PC-3 (cell line): ENCODE measurements at regions not wholly inside any gene's neighbourhood (a gene's known extent, or its start where the extent isn't known, plus 50 kb on each side); places are given as distances from the start of the nearest gene placed in this dataset.

ENCODE experiments used
- ATAC-seq: fragments of 200-7000 bp; cut with Tn5 transposase; 2 replicates; pipeline ENCODE4 v1.9.1; 2020; ENCODE audit warnings: mild to moderate bottlenecking, moderate library complexity
- BruUV-seq: library from RNA; stranded (reverse); fragments of 400-500 nt; replicated peaks from 2 replicates; lab custom pipeline; 2021; lab: Mats Ljungman, UMichigan
- CTCF ChIA-PET: fragments of 300-600 bp; sonication (Branson Sonifier 250); formaldehyde crosslinking; loops from one replicate; lab custom pipeline; 2022; ENCODE audit warnings: antibody characterized with exemption; lab: Charles Lee
- POLR2A ChIA-PET: fragments of 300-600 bp; sonication (Branson Sonifier 250); formaldehyde crosslinking; loops from one replicate; lab custom pipeline; 2022; ENCODE audit warnings: antibody characterized with exemption; ENCODE audit not compliant: unreplicated experiment; lab: Charles Lee
- DNase-seq: peaks from one replicate; pipeline ENCODE4 v3.0.0-alpha.2; 2015
- H2AFZ ChIP-seq: fragments of 300-600 bp; sonication (generic); 2 replicates; pipeline ENCODE4 v1.6.0; 2016; ENCODE audit warnings: antibody characterized with exemption, low read length
- H3F3A ChIP-seq: fragments of 300-600 bp; sonication (generic); one replicate; pipeline ENCODE4 v1.6.0; 2017; ENCODE audit warnings: antibody characterized with exemption, low read length, control low read depth, mild to moderate bottlenecking; ENCODE audit not compliant: unreplicated experiment
- H3K27ac ChIP-seq: fragments of 300-600 bp; sonication (generic); 2 replicates; pipeline ENCODE4 v1.5.1; 2016; ENCODE audit warnings: mild to moderate bottlenecking, low read length
- H3K27me3 ChIP-seq: fragments of 300-600 bp; sonication (generic); 2 replicates; pipeline ENCODE4 v1.6.1; 2016; ENCODE audit warnings: low read length, mixed read lengths
- H3K36me3 ChIP-seq: fragments of 300-600 bp; sonication (generic); 2 replicates; pipeline ENCODE4 v1.6.1; 2016; ENCODE audit warnings: low read depth, mixed run types, low read length, mixed read lengths
- H3K4me1 ChIP-seq: fragments of 300-600 bp; sonication (generic); 2 replicates; pipeline ENCODE4 v1.5.1; 2016; ENCODE audit warnings: low read length; ENCODE audit not compliant: insufficient read depth
- H3K4me2 ChIP-seq: fragments of 300-600 bp; sonication (generic); 2 replicates; pipeline ENCODE4 v1.6.0; 2016; ENCODE audit warnings: low read length
- H3K4me3 ChIP-seq: fragments of 300-600 bp; sonication (generic); 2 replicates; pipeline ENCODE4 v1.5.1; 2016; ENCODE audit warnings: mild to moderate bottlenecking, low read length, mixed read lengths
- H3K79me2 ChIP-seq: fragments of 300-600 bp; sonication (generic); 2 replicates; pipeline ENCODE4 v1.6.1; 2017; ENCODE audit warnings: low read length, mixed read lengths
- H3K9ac ChIP-seq: fragments of 300-600 bp; sonication (generic); 2 replicates; pipeline ENCODE4 v1.6.0; 2016; ENCODE audit warnings: mild to moderate bottlenecking, low read length
- H3K9me2 ChIP-seq: fragments of 300-600 bp; sonication (generic); replicated peaks from 2 replicates; pipeline ENCODE4 v1.6.1; 2016; ENCODE audit warnings: mixed run types, low read length, mixed read lengths
- H3K9me3 ChIP-seq: fragments of 300-600 bp; sonication (generic); 2 replicates; pipeline ENCODE4 v1.6.1; 2016; ENCODE audit warnings: low read length, mixed read lengths
- H4K20me1 ChIP-seq: fragments of 300-600 bp; sonication (generic); 2 replicates; pipeline ENCODE4 v1.6.1; 2016; ENCODE audit warnings: low read length, mixed read lengths
- EZH2 ChIP-seq: fragments of 300-600 bp; sonication (generic); IDR thresholded peaks from one replicate; pipeline ENCODE4 v1.6.1; 2017; ENCODE audit warnings: antibody characterized with exemption, mild to moderate bottlenecking, low read length; ENCODE audit not compliant: unreplicated experiment
- EZH2phosphoT487 ChIP-seq: fragments of 300-600 bp; sonication (generic); IDR thresholded peaks from 2 replicates; pipeline ENCODE4 v1.6.1; 2018; ENCODE audit warnings: mild to moderate bottlenecking, antibody characterized with exemption, low read length, borderline replicate concordance
- intact Hi-C: fragments of 100-400 bp; cut with micrococcal nuclease; formaldehyde crosslinking; loops from 2 replicates; pipeline ENCODE4 v1.9.0; 2023
- TF ChIP-seq, protein P1 (sequence below): fragments of 300-600 bp; sonication (generic); conservative IDR thresholded peaks from 2 replicates; pipeline ENCODE4 v1.5.1; 2017; ENCODE audit warnings: antibody characterized with exemption, low read depth, mild to moderate bottlenecking, low read length

GRCh38 chr4:181146051-181146450 is 1097.2 kb upstream of the TENM3 start:
- ChIA-PET POLR2A (no interaction called here), CTCF (no interaction called here)
- Histone ChIP-seq H2AFZ (no peak overlapping the region), H3K4me3 (no peak overlapping the region), H3K27me3 (no peaks in the 10 kb centered on the region), H3K36me3 (no peaks in the 10 kb centered on the region), H3K9me3 (no peaks in the 10 kb centered on the region), H3K27ac (no peak overlapping the region), H3K79me2 (no peaks in the 10 kb centered on the region), H3F3A (no peaks in the 10 kb centered on the region), H3K9me2 (no peaks in the 10 kb centered on the region), H3K4me1 (no peaks in the 10 kb centered on the region), H3K9ac (no peak overlapping the region), H3K4me2 (no peak overlapping the region), H4K20me1 (no peaks in the 10 kb centered on the region)
- no peak for TF ChIP-seq EZH2
- no peak for TF ChIP-seq EZH2phosphoT487
- TF ChIP-seq, protein P1, sequence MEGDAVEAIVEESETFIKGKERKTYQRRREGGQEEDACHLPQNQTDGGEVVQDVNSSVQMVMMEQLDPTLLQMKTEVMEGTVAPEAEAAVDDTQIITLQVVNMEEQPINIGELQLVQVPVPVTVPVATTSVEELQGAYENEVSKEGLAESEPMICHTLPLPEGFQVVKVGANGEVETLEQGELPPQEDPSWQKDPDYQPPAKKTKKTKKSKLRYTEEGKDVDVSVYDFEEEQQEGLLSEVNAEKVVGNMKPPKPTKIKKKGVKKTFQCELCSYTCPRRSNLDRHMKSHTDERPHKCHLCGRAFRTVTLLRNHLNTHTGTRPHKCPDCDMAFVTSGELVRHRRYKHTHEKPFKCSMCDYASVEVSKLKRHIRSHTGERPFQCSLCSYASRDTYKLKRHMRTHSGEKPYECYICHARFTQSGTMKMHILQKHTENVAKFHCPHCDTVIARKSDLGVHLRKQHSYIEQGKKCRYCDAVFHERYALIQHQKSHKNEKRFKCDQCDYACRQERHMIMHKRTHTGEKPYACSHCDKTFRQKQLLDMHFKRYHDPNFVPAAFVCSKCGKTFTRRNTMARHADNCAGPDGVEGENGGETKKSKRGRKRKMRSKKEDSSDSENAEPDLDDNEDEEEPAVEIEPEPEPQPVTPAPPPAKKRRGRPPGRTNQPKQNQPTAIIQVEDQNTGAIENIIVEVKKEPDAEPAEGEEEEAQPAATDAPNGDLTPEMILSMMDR: no peak
- no peak for DNase-seq
- intact Hi-C loops: no loop called here
- no TSS peak for BruUV-seq
- ATAC-seq: no peak

DNA sequence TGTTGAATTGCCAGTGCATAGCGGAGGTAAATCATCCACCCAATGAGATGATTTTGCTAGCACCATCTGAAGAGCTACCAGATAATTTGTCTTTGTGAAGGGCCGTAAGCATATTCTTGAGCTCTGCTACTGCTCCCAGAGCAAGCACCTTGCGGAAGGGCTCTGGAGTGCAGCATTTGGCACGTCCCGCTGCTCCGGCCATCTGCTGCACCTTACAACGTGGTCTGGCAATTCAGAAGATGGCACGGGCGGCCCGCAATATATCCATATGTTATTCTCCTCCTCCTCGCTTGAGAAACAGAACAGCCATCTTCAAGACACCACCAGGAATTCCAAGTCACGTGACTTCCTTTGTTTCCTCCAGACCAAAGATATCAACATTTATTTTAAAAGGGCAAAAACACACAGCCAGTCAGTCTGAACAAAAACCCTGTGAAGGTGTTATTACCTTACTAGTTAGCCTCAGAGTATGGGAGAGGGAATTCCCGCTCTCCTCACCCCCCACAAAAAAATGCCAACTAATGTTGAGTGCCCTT is 1095.7 kb upstream of the TENM3 start:
- TF ChIP-seq EZH2: no peak
- TF ChIP-seq, protein P1: no peak
- ATAC-seq: no peak
- Histone ChIP-seq H3K4me1 (no peaks in the 10 kb centered on the region), H3K79me2 (no peaks in the 10 kb centered on the region), H3K9me2 (no peaks in the 10 kb centered on the region), H3F3A (no peaks in the 10 kb centered on the region), H3K4me2 (no peak overlapping the region), H3K27me3 (no peaks in the 10 kb centered on the region), H3K36me3 (no peaks in the 10 kb centered on the region), H3K4me3 (no peak overlapping the region), H3K27ac (no peak overlapping the region), H2AFZ (no peak overlapping the region), H3K9ac (no peak overlapping the region), H4K20me1 (no peaks in the 10 kb centered on the region), H3K9me3 (no peaks in the 10 kb centered on the region)
- DNase-seq: no peak
- ChIA-PET POLR2A (no interaction called here), CTCF (no interaction called here)
- intact Hi-C loops: no loop called here
- no TSS peak for BruUV-seq

- no peak for DNase-seq
- H3K4me3 ChIP-seq: no peak overlapping the region
- no peak overlapping the region for H3K4me2 ChIP-seq
- TF ChIP-seq EZH2phosphoT487: no peak
- TF ChIP-seq, protein P1: no peak
- POLR2A ChIA-PET: no interaction called here
- H3K4me1 ChIP-seq: no peaks in the 10 kb centered on the region
- CTCF ChIA-PET: no interaction called here
- no peak overlapping the region for H3K9ac ChIP-seq
- no peak for ATAC-seq
- intact Hi-C loops: no loop called here
- no peaks in the 10 kb centered on the region for H3F3A ChIP-seq
- no peaks in the 10 kb centered on the region for H3K79me2 ChIP-seq
- H3K36me3 ChIP-seq: no peaks in the 10 kb centered on the region
- BruUV-seq: no TSS peak
- no peaks in the 10 kb centered on the region for H3K27me3 ChIP-seq
- no peak overlapping the region for H3K27ac ChIP-seq
- no peaks in the 10 kb centered on the region for H4K20me1 ChIP-seq
- no peaks in the 10 kb centered on the region for H3K9me2 ChIP-seq
- H2AFZ ChIP-seq: no peak overlapping the region
- no peaks in the 10 kb centered on the region for H3K9me3 ChIP-seq
Measured at GRCh38 chr4:181148470-181148869, 1094.7 kb upstream of the TENM3 start.
